GM18909 (cell line): ENCODE measurements at regions not wholly inside any gene's neighbourhood (a gene's known extent, or its start where the extent isn't known, plus 50 kb on each side); places are given as distances from the start of the nearest gene placed in this dataset.

Experiments used
- ATAC-seq: cut with Tn5 transposase; IDR thresholded peaks from one replicate; pipeline ENCODE4 v1.9.1; 2021; ENCODE audit warnings: mild to moderate bottlenecking; ENCODE audit not compliant: unreplicated experiment, poor library complexity

DNA sequence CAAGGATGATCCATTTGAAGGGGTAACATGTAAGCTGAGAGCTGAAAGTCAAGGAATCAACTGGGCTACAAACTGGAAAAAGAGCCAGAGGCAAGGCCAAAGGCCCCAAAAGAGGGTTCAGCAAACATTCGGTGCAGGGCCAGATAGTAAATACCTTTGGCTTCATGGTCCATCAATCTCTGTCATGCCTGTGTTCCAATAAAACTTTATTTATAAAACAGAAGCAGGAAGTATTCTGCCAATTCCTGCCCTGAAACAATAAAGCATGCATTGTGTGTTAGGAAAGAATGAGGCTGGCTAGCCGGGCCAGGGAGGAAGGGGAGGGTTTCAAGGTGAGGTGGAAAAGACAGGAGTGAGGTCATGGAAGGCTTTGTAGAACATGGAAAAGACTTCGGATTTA, 107.1 kb downstream of the LBH start:
- ATAC-seq = no peak

DNA sequence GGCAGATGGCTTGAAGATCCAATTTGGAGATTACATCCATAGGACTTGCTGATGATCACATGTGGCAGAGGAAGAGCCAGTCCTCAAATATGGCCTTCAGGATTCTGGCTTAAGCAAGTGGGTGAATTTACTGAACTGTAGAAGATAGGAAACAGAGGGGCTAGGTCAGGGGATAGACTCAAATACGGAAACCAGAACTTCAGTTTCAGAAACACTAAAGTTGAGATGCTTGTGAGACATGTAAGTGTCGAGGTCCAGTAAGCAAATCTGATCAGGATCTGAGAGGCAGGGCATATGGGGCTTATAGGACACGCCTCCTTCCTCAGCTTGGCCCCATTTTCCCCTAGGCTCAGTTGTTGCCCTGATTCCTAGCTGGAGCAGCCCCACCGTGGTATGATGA, 107.7 kb downstream of the LBH start:
- ATAC-seq = no peak

DNA sequence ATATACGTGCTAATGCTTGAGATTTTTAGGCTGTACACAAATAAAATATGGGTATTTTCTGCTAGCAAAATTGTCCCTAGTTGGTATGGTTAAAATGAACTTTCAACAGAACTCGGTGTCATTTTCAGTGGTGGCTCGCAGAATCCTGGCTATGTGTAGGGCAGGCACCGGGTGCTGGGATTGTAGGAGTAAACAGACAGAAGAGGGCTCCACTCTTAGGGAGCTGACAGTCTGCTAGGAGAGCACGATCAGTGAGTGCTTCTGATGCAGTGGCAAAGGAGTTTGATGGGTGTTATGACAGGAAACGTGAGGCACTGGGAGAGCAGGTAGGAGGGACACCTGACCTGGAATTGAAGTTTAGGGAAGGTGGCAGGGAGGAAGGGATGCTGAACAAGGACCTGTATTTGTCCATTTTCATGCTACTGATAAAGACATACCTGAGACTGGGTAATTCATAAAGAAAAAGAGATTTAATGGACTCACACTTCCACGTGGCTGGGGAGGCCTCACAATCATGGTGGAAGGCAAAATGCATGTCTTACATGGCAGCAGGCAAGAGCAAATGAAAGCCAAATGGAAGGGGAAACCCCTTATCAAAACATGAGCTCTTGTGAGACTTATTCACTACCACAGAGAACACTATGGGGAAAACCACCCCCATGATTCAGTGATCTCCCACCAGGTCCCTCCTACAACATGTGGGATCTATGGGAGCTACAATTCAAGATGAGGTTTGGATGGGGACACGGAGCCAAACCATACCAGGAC, 105.4 kb upstream of the LCLAT1 start:
- no peak for ATAC-seq

DNA sequence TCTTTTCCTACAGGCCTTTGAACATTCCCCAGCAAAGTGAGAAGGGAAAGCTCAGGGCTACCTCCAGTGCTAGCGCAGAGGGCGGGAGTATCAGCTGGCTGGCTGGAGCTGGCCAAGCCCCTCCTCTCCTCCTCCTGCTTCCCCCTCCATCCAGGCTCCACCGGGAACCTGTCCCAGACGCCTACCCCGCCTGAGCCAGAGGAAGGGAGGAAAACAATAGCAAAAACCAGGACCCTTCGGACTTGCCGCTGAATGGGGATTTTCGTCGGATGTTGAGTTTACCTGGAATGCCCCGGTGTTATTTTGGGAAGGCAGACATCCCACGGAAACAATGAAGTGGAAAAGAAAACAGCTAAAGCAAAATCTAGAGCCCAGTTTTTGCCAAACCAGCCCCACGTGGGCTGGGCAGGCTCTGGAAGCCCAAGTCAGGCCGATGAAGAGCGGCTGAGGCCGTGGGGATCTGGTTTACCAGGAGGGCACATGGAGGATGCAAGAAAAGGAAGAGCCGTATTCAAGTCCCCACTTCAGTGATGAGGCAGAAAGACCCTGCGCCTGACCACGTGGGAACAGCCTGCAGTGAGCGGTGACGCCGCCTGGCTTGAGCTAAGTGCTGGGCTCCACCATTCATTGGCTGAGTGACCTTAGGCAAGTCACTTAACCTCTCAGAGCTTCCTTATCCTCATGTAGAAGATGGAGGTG, 100.4 kb upstream of the LCLAT1 start:
- ATAC-seq = no peak

DNA sequence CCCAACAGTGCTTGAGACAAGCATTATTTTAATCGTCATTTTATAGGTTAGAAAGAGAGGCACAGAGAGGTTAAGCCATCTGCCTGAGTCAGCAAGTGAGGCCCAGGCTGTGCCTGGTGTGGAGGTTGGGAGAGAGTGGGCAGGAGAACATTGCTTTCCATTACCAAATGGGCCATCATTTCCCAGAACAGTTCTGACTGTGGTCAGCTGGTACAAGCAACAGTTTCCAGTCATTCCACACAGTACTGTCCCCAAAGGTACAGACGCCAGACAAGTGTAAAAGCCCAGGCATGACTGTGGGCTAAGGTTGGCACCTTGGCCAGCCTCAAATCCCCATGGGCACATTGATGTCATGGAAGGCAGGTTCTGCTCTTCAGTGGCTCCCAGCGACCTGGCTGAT, 98.2 kb upstream of the LCLAT1 start:
- no peak for ATAC-seq

DNA sequence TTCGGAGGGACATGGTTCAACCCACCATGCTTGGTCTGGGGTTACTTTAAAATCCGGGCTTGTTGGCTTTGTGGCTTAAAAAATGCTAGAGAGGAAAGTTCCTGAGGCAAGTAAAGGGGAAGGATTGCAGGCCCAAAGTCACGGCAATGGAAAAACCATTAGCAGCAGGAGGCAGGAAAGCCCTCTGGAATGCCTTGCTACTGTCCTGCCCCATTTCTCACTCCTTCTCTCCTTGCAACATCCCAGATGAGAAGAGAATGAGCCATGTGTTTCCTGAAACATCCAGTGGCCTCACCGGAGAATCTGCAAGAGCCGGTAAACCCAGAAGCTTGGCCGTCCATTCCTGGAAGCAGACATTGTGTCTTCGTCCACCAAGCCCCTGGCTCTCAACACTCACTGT, 97.4 kb upstream of the LCLAT1 start:
- no peak for ATAC-seq

DNA sequence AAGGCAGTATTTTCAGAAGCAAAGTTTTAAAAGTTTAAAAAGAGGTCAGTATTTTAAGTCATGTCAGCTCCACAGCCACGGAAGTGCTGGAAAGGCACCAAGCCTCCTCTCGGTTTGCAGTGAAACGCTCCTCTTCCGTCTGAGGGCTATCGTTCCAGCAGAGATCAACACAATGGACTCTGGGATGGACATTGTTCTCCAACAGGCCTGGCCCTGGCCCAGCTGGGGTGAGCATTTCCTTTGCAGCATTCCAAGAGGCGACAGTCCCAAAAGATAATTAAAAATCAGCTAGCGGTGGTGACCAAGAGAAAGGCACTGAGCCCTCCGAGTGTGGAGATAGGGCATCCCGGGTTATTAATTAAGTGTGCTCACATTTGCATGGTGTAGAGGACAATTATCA, 95.9 kb upstream of the LCLAT1 start:
- no peak for ATAC-seq

DNA sequence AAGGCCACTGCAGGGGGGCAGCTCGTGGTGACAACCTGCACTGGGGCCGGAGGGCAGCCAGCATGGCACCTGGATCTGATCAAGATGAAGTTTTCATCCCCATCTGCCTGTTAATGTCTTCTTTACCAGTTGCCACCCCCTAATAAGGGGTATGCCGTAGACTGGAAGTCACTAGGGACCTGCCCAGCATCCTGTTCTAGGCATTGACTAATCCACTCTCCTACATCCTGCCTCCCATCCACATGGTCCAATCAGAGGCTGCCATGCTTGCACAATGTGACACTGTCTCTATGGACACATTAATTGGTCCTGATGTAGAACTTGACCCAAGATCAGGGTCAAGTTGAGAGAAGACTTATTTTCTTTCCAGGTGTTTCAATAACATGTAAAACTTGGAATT, 95.1 kb upstream of the LCLAT1 start:
- no peak for ATAC-seq

DNA sequence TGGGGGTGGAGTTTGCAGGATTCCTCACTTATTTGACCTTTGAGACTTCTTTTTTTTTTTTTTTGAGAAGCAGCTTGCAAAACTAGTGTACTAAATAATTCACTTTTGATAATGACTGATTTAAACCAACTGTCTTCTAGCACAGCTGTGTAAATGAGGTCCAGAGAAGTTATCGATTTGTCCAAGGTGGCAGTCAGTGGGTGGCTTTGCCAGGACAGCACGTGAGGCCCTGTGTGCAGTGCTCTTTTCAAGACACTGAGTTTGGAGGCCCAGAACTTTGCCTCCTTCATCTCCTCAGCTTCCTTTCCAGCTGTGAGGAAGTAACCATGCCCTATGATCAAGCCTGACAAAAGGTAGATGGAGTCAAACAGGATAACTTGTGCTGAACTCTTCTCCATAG, 92.9 kb upstream of the LCLAT1 start:
- no peak for ATAC-seq

DNA sequence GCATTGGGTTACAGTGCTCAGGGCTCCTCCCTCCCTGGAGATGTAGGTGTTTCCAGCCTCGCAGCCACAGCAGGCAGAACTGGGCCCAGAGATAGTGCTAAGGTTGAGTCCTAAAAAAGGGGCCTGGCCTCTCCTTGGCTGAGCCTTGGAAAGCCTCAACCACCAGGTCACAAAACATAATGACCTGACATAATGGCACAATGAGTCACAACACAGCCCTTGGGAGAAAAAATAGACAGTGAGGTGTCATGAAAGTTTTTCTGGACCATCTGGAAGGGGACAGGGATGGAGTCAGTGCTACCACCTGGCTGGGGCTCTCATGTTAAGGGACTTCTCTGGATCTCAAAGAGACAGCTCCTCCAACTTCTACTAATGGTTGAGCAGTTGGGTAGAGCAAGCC, 92.4 kb upstream of the LCLAT1 start:
- ATAC-seq = no peak

DNA sequence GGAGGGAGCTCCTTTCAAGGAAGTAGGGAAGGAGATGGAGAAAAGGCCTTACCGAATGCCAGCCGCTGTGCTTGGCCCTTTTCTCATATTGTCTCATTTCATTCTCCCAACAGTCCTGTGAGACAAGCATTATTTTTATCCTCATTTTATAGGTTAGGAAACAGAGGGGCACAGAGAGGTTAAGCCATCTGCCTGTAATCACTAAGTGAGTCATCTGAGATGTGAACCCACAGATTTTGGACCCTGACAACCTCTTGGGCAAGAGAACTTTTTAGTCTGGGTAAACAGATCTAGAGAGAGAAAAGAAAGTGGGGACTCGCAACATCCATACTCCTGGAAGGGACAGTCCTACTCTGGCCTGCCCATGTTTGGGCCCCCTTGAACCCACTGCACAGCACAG, 91.7 kb upstream of the LCLAT1 start:
- ATAC-seq = no peak

DNA sequence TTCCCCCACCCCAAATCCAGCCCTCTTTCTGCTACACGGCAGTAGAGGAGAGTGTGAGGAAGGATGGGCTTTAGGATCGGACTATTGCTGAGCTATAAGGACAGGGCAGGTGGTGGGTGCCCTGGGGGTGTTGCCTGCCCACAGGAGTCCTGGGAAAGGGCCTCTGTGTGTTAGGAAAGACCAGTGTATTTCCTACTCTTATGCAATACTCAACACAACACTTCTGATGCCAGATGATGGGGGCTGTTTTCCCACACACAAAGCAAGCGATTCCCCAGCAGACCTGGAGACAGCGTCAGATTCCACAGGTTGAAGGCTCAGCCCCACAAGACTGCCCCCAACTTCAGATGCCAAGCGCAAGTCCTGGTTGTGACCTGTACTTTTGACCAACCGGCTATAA, 91.0 kb upstream of the LCLAT1 start:
- ATAC-seq = no peak

DNA sequence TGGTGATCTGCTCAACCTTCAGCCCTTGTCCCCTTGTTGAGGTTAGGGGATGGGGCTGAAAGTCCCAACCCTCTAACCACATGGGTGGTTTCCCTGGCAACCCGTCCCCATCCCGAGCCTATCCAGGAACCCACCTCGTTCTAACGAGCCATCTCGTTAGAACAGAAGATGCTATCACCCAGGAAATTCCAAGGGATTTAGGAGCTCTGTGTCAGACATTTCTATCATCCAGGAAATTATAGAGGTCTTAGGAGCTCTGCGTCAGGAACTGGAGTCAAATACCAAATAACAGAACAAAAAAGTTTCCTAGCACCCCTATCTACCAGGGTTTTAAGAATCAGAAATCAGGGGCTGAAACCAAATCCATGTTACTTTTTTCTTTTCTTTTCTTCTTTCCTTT, 90.3 kb upstream of the LCLAT1 start:
- ATAC-seq = no peak

DNA sequence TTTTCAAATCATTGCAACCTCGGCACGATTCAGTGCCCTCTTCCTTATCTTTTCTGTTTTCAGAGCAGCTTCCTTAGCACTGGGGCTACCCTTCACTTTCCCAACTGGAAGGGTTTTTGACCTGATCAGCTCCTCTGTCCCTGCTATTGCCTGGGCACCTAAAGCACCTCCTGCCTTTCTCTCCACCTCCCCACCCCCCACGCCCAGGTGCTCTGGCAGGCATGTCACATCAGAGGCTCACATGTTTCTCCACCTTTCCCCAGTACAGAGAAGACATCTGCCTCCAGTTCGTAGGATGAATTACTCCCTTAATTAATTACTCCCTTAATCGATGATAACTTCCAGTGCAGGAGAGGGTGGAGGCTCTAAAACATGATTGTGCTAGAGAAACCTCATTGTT, 88.7 kb upstream of the LCLAT1 start:
- ATAC-seq = no peak

DNA sequence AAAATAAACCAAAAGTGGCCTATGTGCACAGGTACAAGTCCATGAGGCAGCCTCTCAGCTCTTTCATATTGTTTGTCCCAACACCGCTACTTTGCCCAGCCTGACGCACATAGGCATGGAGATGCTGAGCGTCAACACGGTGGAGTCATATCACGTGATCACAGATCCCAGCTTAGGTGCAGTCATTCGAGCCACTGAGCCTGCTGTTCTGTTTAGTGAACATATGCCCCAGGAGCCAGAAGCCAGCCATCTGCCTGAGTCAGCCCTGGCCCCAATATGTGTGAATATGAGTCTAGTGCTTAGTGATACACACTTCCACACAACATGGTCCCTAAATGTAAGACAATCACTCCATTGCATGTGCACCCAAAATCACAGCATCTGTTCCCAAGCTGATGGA, 88.2 kb upstream of the LCLAT1 start:
- no peak for ATAC-seq

DNA sequence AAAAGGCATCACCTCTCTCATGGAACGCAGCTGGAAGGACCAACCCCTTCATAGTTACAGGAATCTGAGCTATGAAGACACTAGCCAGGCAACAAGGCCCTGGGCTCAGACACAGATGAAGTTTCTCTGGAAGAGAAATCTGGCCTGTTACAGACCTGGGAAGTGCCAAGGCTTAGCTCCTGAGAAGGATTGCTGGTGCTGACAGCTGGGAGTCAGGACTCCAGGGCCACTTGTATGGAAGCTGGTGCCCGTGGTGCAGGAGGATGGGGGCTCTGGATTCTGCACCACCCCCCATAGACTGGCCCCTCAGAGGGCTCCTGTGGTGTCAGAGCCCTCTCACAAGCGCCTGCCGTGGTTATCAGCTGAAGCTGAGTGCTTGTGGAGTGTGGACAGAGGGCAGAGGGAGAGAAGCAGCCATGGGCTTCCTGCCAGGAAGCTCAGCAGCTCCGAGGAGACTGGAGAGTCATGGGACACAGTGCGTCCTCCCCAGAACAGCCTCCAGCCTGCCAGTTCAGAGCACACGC, 87.3 kb upstream of the LCLAT1 start:
- no peak for ATAC-seq

DNA sequence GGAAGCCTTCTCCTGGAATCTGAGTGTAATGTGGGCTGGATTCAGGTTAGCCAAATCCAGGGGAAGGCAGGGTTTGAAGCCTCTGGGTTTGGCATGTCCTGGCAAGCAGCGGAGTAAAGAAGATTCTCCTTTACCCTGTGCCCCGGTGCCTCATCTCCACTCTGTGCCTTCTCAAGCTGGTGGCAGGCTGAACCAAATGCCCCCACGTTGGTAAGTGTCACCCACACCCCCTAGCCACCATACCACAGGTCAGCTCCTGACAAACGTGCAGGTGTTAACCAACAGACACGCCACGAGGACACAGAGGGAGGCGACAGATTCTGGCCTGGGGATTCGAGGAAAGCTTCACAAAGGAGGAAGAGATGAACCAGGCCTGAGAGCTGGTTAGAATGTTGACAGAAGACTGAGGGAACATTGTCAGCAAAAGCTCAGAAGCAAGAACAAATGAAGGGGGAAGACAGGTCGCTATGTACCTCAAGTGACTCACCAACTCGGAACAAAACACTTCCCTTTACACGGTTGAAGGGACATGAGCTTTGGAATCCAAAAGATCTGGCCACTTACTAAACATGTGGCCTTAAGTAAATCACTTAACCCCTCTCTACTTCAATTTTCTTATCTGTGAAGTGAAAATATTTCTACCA, 85.2 kb upstream of the LCLAT1 start:
- ATAC-seq = no peak

DNA sequence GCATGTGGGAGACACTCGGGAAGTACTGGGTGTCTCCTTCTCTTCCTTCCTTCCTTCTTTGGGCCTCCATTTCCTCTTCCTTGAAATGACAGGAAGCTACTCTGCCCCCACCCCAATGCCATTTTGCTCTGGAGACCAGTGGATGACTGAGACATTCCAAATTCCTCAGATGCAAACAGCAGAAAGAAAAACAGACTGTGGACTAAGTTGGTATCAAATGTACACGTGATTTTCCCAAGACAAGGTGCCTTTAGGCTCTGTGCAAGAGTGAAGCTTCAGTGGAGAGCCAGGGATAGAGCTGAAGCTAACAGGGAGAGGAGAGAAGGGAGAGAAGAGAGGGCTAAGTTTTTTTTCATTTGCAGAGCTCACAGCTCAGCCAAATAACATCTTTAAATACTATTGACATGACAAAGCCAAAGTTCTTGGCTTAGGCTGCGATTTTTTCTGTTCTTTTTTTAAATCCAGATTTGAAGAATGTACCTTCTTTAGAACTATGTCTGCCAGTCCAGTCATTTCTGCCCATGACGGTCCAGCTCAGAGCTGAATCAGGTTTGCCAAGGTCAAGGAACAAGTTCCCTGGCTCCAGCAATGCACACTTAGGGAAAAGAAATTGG, 84.5 kb upstream of the LCLAT1 start:
- ATAC-seq = no peak

DNA sequence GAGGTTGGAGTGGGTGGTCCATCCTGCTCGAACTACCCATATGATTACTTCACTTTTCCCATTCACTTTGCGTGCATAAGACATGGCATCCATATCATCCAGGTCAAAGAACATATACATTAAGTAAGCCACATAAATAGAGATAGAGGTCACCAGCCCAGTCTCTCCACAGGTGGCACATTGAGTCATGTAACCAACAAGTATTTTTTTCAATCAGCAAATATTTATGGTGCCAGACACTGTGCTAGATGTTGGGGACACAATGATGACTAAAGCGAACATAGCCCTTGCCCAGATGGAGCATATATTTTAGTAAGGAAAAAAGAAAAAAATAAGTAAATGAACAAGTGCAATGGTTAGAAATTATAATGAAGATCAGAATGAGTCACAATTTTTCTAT, 83.6 kb upstream of the LCLAT1 start:
- ATAC-seq = no peak

DNA sequence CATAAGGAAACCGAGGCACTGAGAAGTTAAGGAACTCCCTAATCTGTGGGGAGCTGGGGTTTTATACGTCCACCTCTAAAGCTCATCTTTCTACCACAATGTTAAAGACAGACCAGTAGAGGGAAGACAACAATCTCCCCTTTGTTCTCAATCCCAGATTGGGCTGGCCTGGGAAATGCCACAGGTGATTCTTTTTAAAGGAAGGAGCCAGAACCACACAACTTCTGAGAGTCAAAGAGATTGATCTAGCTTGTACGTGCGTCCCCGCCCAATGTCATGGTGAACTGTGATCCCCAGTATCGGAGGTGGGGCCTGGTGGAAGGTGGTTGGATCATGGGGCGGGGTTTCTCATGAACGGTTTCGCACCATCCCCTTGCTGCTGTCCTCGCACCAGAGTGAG, 81.8 kb upstream of the LCLAT1 start:
- no peak for ATAC-seq

DNA sequence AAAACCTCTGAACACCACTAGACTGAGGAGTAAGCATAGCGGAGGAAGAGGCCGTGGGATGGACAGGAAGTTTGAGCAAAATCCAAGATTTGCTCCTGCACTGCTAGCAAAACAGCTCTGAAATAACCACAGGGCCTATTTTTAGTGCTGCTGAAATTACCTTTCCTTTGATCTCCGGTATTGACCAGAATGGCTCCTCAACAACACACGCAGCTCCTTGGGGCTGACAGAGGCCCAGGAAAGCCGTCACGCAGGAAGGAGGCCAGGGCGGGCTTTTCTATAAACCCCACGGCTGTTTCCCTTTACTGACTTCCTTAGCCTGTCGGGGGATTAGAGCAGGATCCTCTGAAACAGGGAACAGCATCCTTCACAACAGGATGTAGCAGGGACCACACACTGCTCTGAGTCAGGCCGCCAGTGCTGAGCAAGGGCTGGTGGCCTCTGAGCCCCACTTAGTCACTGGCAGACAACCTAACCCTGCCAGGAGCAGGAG, 80.8 kb upstream of the LCLAT1 start:
- ATAC-seq = no peak
